ACC112 (cell line): ENCODE measurements at regions not wholly inside any gene's neighbourhood (a gene's known extent, or its start where the extent isn't known, plus 50 kb on each side); places are given as distances from the start of the nearest gene placed in this dataset.

Experiments used
- H2AFZ ChIP-seq: fragments of 200-600 bp; sonication (generic); one replicate; pipeline ENCODE4 v1.6.0; 2017; ENCODE audit warnings: antibody characterized with exemption, low read length; ENCODE audit not compliant: unreplicated experiment
- H3K27ac ChIP-seq: fragments of 200-600 bp; sonication (generic); 2 replicates; pipeline ENCODE4 v1.5.1; 2014; ENCODE audit warnings: low read depth, mild to moderate bottlenecking, antibody characterized with exemption, low read length, moderate library complexity
- H3K27me3 ChIP-seq: fragments of 200-600 bp; sonication (generic); 2 replicates; pipeline ENCODE4 v1.6.1; 2014; ENCODE audit warnings: mild to moderate bottlenecking, antibody characterized with exemption, low read length, moderate library complexity, mixed read lengths; ENCODE audit not compliant: insufficient read depth
- H3K36me3 ChIP-seq: fragments of 200-600 bp; sonication (generic); 2 replicates; pipeline ENCODE4 v1.6.1; 2016; ENCODE audit warnings: mild to moderate bottlenecking, antibody characterized with exemption, low read length, moderate library complexity, mixed read lengths; ENCODE audit not compliant: insufficient read depth
- H3K4me1 ChIP-seq: fragments of 200-600 bp; sonication (generic); one replicate; pipeline ENCODE4 v1.6.1; 2016; ENCODE audit warnings: low read length, mixed read lengths; ENCODE audit not compliant: insufficient read depth, unreplicated experiment, control insufficient read depth
- H3K4me3 ChIP-seq: fragments of 200-600 bp; sonication (generic); 2 replicates; pipeline ENCODE4 v1.5.1; 2014; ENCODE audit warnings: mild to moderate bottlenecking, low read depth, low read length
- H3K79me2 ChIP-seq: fragments of 200-600 bp; sonication (generic); one replicate; pipeline ENCODE4 v1.6.0; 2016; ENCODE audit warnings: low read length; ENCODE audit not compliant: control insufficient read depth, unreplicated experiment, insufficient read depth

GRCh38 chr6:112842330-112842685 is 495.2 kb downstream of the RFPL4B start:
- Histone ChIP-seq H3K27ac (no peak overlapping the region), H2AFZ (no peak overlapping the region), H3K4me1 (no peaks in the 10 kb centered on the region), H3K4me3 (no peak overlapping the region), H3K36me3 (no peaks in the 10 kb centered on the region), H3K27me3 (no peaks in the 10 kb centered on the region), H3K79me2 (no peaks in the 10 kb centered on the region)

- H3K36me3 ChIP-seq: no peaks in the 10 kb centered on the region
- no peak overlapping the region for H3K27ac ChIP-seq
- no peak overlapping the region for H2AFZ ChIP-seq
- H3K79me2 ChIP-seq: no peaks in the 10 kb centered on the region
- no peaks in the 10 kb centered on the region for H3K27me3 ChIP-seq
- H3K4me3 ChIP-seq: no peak overlapping the region
- no peaks in the 10 kb centered on the region for H3K4me1 ChIP-seq
These were observed 499.6 kb downstream of the RFPL4B start for GRCh38 chr6:112846681-112847080.

- H3K4me3 ChIP-seq: no peak overlapping the region
- H3K79me2 ChIP-seq: no peaks in the 10 kb centered on the region
- H3K4me1 ChIP-seq: no peaks in the 10 kb centered on the region
- no peaks in the 10 kb centered on the region for H3K36me3 ChIP-seq
- no peak overlapping the region for H3K27ac ChIP-seq
- H2AFZ ChIP-seq: no peak overlapping the region
- H3K27me3 ChIP-seq: no peaks in the 10 kb centered on the region
These were observed 504.0 kb downstream of the RFPL4B start for GRCh38 chr6:112851146-112851545.

- Histone ChIP-seq H3K79me2 (no peaks in the 10 kb centered on the region), H3K4me3 (no peak overlapping the region), H2AFZ (no peak overlapping the region), H3K27ac (no peak overlapping the region), H3K4me1 (no peaks in the 10 kb centered on the region), H3K27me3 (no peaks in the 10 kb centered on the region), H3K36me3 (no peaks in the 10 kb centered on the region)
These were observed 506.0 kb downstream of the RFPL4B start for GRCh38 chr6:112853162-112853561.

- H3K36me3 ChIP-seq: no peaks in the 10 kb centered on the region
- no peak overlapping the region for H3K27ac ChIP-seq
- no peaks in the 10 kb centered on the region for H3K79me2 ChIP-seq
- no peak overlapping the region for H3K4me3 ChIP-seq
- no peaks in the 10 kb centered on the region for H3K27me3 ChIP-seq
- no peaks in the 10 kb centered on the region for H3K4me1 ChIP-seq
- no peak overlapping the region for H2AFZ ChIP-seq
These were observed 516.6 kb downstream of the RFPL4B start for GRCh38 chr6:112863753-112864152.

GRCh38 chr6:112865131-112865530 is 518.0 kb downstream of the RFPL4B start:
- no peak overlapping the region for H2AFZ ChIP-seq
- no peaks in the 10 kb centered on the region for H3K79me2 ChIP-seq
- no peaks in the 10 kb centered on the region for H3K27me3 ChIP-seq

GRCh38 chr6:112874881-112875280 is 527.8 kb downstream of the RFPL4B start:
- no peak overlapping the region for H3K27ac ChIP-seq
- H3K79me2 ChIP-seq: no peaks in the 10 kb centered on the region
- no peak overlapping the region for H3K4me3 ChIP-seq
- H2AFZ ChIP-seq: no peak overlapping the region
- H3K36me3 ChIP-seq: no peaks in the 10 kb centered on the region
- H3K4me1 ChIP-seq: peaks cover 19% of the 10 kb centered on the region
- H3K27me3 ChIP-seq: no peaks in the 10 kb centered on the region

More at GRCh38 chr6:112865131-112865530, 518.0 kb downstream of the RFPL4B start:
- H3K36me3 ChIP-seq: no peaks in the 10 kb centered on the region
- no peaks in the 10 kb centered on the region for H3K4me1 ChIP-seq
- H3K27ac ChIP-seq: no peak overlapping the region
- H3K4me3 ChIP-seq: no peak overlapping the region

- Histone ChIP-seq H3K79me2 (no peaks in the 10 kb centered on the region), H2AFZ (peak overlapping the region; percentile 70), H3K4me1 (peaks cover 35% of the 10 kb centered on the region), H3K4me3 (peak overlapping the region; percentile 36), H3K27ac (peak overlapping the region; percentile 43), H3K27me3 (no peaks in the 10 kb centered on the region), H3K36me3 (no peaks in the 10 kb centered on the region)
These were observed 530.3 kb downstream of the RFPL4B start for GRCh38 chr6:112877134-112878100.

- H3K27ac ChIP-seq: no peak overlapping the region
- H2AFZ ChIP-seq: no peak overlapping the region
- no peaks in the 10 kb centered on the region for H3K79me2 ChIP-seq
- no peak overlapping the region for H3K4me3 ChIP-seq
- peaks cover 43% of the 10 kb centered on the region for H3K4me1 ChIP-seq
- H3K36me3 ChIP-seq: no peaks in the 10 kb centered on the region
- no peaks in the 10 kb centered on the region for H3K27me3 ChIP-seq
These were observed 532.8 kb downstream of the RFPL4B start for GRCh38 chr6:112879920-112880413.

- no peaks in the 10 kb centered on the region for H3K79me2 ChIP-seq
- H3K4me1 ChIP-seq: peaks cover 43% of the 10 kb centered on the region
- H3K4me3 ChIP-seq: no peak overlapping the region
- peak overlapping the region; percentile 53 for H2AFZ ChIP-seq
- H3K27ac ChIP-seq: no peak overlapping the region
- no peaks in the 10 kb centered on the region for H3K36me3 ChIP-seq
- H3K27me3 ChIP-seq: no peaks in the 10 kb centered on the region
These were observed 533.9 kb downstream of the RFPL4B start for GRCh38 chr6:112881027-112881426.
